Endodermal cell (in vitro differentiated cells): ENCODE measurements at regions not wholly inside any gene's neighbourhood (a gene's known extent, or its start where the extent isn't known, plus 50 kb on each side); places are given as distances from the start of the nearest gene placed in this dataset.

Experiments used
- DNase-seq: peaks from one replicate; pipeline ENCODE4 v3.0.0-alpha.2; 2017
- H3K27ac ChIP-seq: 2 replicates; pipeline ENCODE4 v1.5.1; 2013; ENCODE audit warnings: mild to moderate bottlenecking, low read depth, low read length, moderate library complexity
- H3K27me3 ChIP-seq: 2 replicates; pipeline ENCODE4 v1.6.1; 2013; ENCODE audit warnings: mild to moderate bottlenecking, low read length, moderate library complexity; ENCODE audit not compliant: insufficient read depth, control insufficient read depth, poor library complexity, severe bottlenecking
- H3K36me3 ChIP-seq: 2 replicates; pipeline ENCODE4 v1.7.0; 2013; ENCODE audit warnings: mild to moderate bottlenecking, low read length, moderate library complexity; ENCODE audit not compliant: control insufficient read depth, insufficient read depth
- H3K4me1 ChIP-seq: one replicate; pipeline ENCODE4 v1.7.0; 2013; ENCODE audit warnings: low read length; ENCODE audit not compliant: control insufficient read depth, insufficient read depth
- H3K4me3 ChIP-seq: 2 replicates; pipeline ENCODE4 v1.5.1; 2013; ENCODE audit warnings: mild to moderate bottlenecking, low read length, moderate library complexity
- H3K9ac ChIP-seq: 2 replicates; pipeline ENCODE4 v1.6.1; 2013; ENCODE audit warnings: mild to moderate bottlenecking, low read length, moderate library complexity; ENCODE audit not compliant: poor library complexity, severe bottlenecking; ENCODE audit errors: extremely low read depth
- H3K9me3 ChIP-seq: 2 replicates; pipeline ENCODE4 v1.6.1; 2013; ENCODE audit warnings: mild to moderate bottlenecking, low read length, moderate library complexity; ENCODE audit not compliant: control insufficient read depth
- H3K27ac Mint-ChIP-seq: 2 replicates; pipeline ENCODE4 v1.8.0; 2020; ENCODE audit warnings: mixed read lengths
- H3K27me3 Mint-ChIP-seq: 2 replicates; pipeline ENCODE4 v1.8.0; 2021; ENCODE audit warnings: mild to moderate bottlenecking, mixed read lengths; ENCODE audit not compliant: insufficient read depth
- H3K36me3 Mint-ChIP-seq: 2 replicates; pipeline ENCODE4 v1.8.0; 2020; ENCODE audit warnings: low read depth, mixed read lengths
- H3K4me1 Mint-ChIP-seq: 2 replicates; pipeline ENCODE4 v1.8.0; 2020; ENCODE audit warnings: mixed read lengths
- H3K4me3 Mint-ChIP-seq: 2 replicates; pipeline ENCODE4 v1.8.0; 2020; ENCODE audit warnings: mild to moderate bottlenecking, moderate library complexity, mixed read lengths
- H3K9me3 Mint-ChIP-seq: 2 replicates; pipeline ENCODE4 v1.8.0; 2020; ENCODE audit warnings: mild to moderate bottlenecking, mixed read lengths
- WGBS, 2 experiments: methylation state at CpG; one replicate each; pipeline versions ENCODE4 v1.1.5 to v1.1.7; 2013; ENCODE audit warnings: missing lambda C conversion rate in 2 of 2, mixed read lengths in 1 of 2; ENCODE audit not compliant: insufficient coverage in 1 of 2, insufficient read length in 1 of 2; 5-methylcytosine and 5-hydroxymethylcytosine counted together
- TF ChIP-seq, protein P1 (sequence below): fragments of 200-600 bp; sonication (generic); conservative IDR thresholded peaks from 2 replicates; pipeline ENCODE4 v1.5.0; 2021; ENCODE audit warnings: antibody characterized with exemption, mild to moderate bottlenecking

DNA sequence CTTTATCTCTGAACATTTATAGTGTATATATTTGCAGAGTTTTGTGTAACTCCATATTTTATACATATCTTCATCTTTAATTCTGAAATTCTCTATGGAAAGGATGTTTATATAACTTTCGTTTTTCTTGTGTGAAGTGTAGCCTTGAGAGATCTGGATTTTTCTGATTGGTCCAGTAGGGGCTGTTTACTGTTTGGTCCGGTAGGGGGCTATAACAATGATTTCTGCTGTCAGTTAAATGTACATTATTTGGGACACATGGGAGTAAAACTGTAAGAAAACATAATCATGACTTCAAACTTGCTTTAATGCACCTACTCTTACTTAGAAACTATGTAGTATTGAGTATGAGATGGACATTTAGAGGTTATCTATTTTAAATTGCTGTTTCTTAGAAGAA is 527.1 kb upstream of the ARRDC3 start:
- WGBS, 2 experiments: 100% methylated on average over 2 of the region's 2 CpGs; no CpG with 5 or more reads in 1 of the 2 experiments

DNA sequence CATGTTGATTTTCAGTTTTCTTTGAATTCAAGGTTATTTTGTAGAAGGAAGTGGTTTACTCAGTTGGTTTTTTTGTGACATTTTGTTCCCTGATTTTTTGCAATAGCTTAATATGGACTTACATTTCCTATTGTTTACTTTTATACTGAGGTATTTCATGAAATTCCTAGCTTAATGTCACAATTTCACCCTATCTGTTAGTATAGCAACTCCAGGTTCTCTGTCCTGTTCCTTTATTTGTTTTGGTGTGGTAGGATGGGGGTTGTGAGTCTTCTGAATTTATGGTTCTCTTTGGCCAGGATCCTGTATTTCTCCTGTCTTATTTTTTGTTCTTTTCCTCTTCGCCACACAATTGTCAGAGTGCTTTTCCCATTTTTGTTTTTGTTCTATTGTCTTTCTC is 523.4 kb upstream of the ARRDC3 start:
- Mint-ChIP-seq H3K4me3 (no peak overlapping the region), H3K27me3 (no peaks in the 10 kb centered on the region), H3K36me3 (no peaks in the 10 kb centered on the region), H3K9me3 (no peaks in the 10 kb centered on the region), H3K4me1 (peaks cover 7% of the 10 kb centered on the region), H3K27ac (no peak overlapping the region)
- H3K27ac ChIP-seq: no peak overlapping the region
- H3K4me3 ChIP-seq: no peak overlapping the region
- H3K9me3 ChIP-seq: no peaks in the 10 kb centered on the region
- no peaks in the 10 kb centered on the region for H3K36me3 ChIP-seq
- WGBS, 2 experiments: 85% methylated on average over 1 of the region's 1 CpG; no CpG with 5 or more reads in 1 of the 2 experiments
- TF ChIP-seq, protein P1, sequence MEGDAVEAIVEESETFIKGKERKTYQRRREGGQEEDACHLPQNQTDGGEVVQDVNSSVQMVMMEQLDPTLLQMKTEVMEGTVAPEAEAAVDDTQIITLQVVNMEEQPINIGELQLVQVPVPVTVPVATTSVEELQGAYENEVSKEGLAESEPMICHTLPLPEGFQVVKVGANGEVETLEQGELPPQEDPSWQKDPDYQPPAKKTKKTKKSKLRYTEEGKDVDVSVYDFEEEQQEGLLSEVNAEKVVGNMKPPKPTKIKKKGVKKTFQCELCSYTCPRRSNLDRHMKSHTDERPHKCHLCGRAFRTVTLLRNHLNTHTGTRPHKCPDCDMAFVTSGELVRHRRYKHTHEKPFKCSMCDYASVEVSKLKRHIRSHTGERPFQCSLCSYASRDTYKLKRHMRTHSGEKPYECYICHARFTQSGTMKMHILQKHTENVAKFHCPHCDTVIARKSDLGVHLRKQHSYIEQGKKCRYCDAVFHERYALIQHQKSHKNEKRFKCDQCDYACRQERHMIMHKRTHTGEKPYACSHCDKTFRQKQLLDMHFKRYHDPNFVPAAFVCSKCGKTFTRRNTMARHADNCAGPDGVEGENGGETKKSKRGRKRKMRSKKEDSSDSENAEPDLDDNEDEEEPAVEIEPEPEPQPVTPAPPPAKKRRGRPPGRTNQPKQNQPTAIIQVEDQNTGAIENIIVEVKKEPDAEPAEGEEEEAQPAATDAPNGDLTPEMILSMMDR: no peak
- no peaks in the 10 kb centered on the region for H3K27me3 ChIP-seq
- DNase-seq: no peak
- H3K9ac ChIP-seq: no peak overlapping the region
- H3K4me1 ChIP-seq: no peaks in the 10 kb centered on the region

More for the DNA sequence above, 527.1 kb upstream of the ARRDC3 start:
- DNase-seq: no peak
- Histone ChIP-seq H3K27me3 (no peaks in the 10 kb centered on the region), H3K4me3 (no peak overlapping the region), H3K36me3 (no peaks in the 10 kb centered on the region), H3K9ac (no peak overlapping the region), H3K9me3 (no peaks in the 10 kb centered on the region), H3K27ac (no peak overlapping the region), H3K4me1 (no peaks in the 10 kb centered on the region)
- TF ChIP-seq, protein P1: no peak
- no peaks in the 10 kb centered on the region for H3K27me3 Mint-ChIP-seq
- H3K4me1 Mint-ChIP-seq: no peaks in the 10 kb centered on the region
- H3K36me3 Mint-ChIP-seq: no peaks in the 10 kb centered on the region
- no peaks in the 10 kb centered on the region for H3K9me3 Mint-ChIP-seq
- no peak overlapping the region for H3K4me3 Mint-ChIP-seq
- H3K27ac Mint-ChIP-seq: no peak overlapping the region

DNA sequence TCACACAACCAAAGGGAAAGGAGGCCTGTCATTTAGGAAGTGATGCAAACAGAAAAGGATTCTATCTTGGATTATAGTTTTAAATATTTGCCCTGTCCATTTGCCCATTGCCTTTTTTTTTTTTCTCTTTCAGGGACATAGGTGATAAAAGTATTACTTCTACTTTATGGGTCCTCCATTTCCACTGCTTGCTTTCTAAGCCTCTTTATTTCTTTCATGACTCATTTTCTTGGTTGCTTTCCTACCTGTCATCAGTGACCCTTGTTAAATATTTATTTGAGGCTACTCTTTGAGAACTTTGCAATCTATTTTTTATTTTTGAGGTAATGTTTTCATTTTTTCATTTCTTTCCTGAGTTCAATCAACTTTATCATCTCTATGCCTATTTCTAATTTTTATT is 522.9 kb upstream of the ARRDC3 start:
- Mint-ChIP-seq H3K27ac (no peak overlapping the region), H3K4me1 (peaks cover 8% of the 10 kb centered on the region), H3K27me3 (no peaks in the 10 kb centered on the region), H3K36me3 (no peaks in the 10 kb centered on the region), H3K4me3 (no peak overlapping the region), H3K9me3 (no peaks in the 10 kb centered on the region)
- Histone ChIP-seq H3K4me1 (no peaks in the 10 kb centered on the region), H3K36me3 (no peaks in the 10 kb centered on the region), H3K27ac (no peak overlapping the region), H3K4me3 (no peak overlapping the region), H3K9me3 (no peaks in the 10 kb centered on the region), H3K27me3 (no peaks in the 10 kb centered on the region), H3K9ac (no peak overlapping the region)
- TF ChIP-seq, protein P1: no peak
- DNase-seq: no peak
